WTC11 (cell line): ENCODE measurements at regions not wholly inside any gene's neighbourhood (a gene's known extent, or its start where the extent isn't known, plus 50 kb on each side); places are given as distances from the start of the nearest gene placed in this dataset.

ENCODE experiments used
- ATAC-seq: fragments of 200-7000 bp; cut with Tn5 transposase; 2 replicates; pipeline ENCODE4 v1.10.0; 2021; ENCODE audit warnings: mild to moderate bottlenecking, moderate library complexity
- CTCF ChIA-PET: fragments of 300-600 bp; sonication (Branson Sonifier 250); formaldehyde crosslinking; loops from one replicate; lab custom pipeline; 2021; ENCODE audit warnings: antibody characterized with exemption; lab: Charles Lee
- POLR2A ChIA-PET: fragments of 350-600 bp; sonication (Branson Sonifier 250); formaldehyde crosslinking; loops from one replicate; lab custom pipeline; 2021; ENCODE audit warnings: antibody characterized with exemption; lab: Charles Lee
- DNase-seq: peaks from one replicate; pipeline ENCODE4 v3.0.0; 2021; ENCODE audit warnings: low spot score
- H3K27ac Mint-ChIP-seq: 2 replicates; pipeline ENCODE4 v1.8.0; 2021; ENCODE audit warnings: mixed read lengths
- H3K27me3 Mint-ChIP-seq: 2 replicates; pipeline ENCODE4 v1.8.0; 2021; ENCODE audit warnings: low read depth, mild to moderate bottlenecking, moderate library complexity, mixed read lengths
- H3K36me3 Mint-ChIP-seq: 2 replicates; pipeline ENCODE4 v1.8.0; 2021; ENCODE audit warnings: mixed read lengths
- H3K4me1 Mint-ChIP-seq: 2 replicates; pipeline ENCODE4 v1.8.0; 2022; ENCODE audit warnings: mixed read lengths
- H3K4me3 Mint-ChIP-seq: 2 replicates; pipeline ENCODE4 v1.8.0; 2021; ENCODE audit warnings: mild to moderate bottlenecking, moderate library complexity, mixed read lengths
- H3K9me3 Mint-ChIP-seq: 2 replicates; pipeline ENCODE4 v1.8.0; 2021; ENCODE audit warnings: mixed read lengths
- ATF3 ChIP-seq: sonication (generic); formaldehyde crosslinking; conservative IDR thresholded peaks from 2 replicates; pipeline ENCODE4 v1.8.1; 2022; ENCODE audit warnings: mild to moderate bottlenecking, missing genetic modification reagents
- CREB1 ChIP-seq: sonication (generic); formaldehyde crosslinking; IDR thresholded peaks from 2 replicates; pipeline ENCODE4 v1.8.0; 2023; ENCODE audit warnings: mild to moderate bottlenecking, missing genetic modification reagents
- ERG ChIP-seq: fragments of 250-450 bp; sonication (Bioruptor Pico); IDR thresholded peaks from 2 replicates; pipeline ENCODE4 v1.8.0; 2021; ENCODE audit warnings: mild to moderate bottlenecking
- GABPB1 ChIP-seq: sonication (generic); formaldehyde crosslinking; IDR thresholded peaks from 2 replicates; pipeline ENCODE4 v1.8.1; 2023; ENCODE audit warnings: mild to moderate bottlenecking, missing genetic modification reagents
- HMGA2 ChIP-seq: fragments of 250-450 bp; sonication (Bioruptor Pico); IDR thresholded peaks from 2 replicates; pipeline ENCODE4 v1.4.0; 2021; ENCODE audit warnings: mild to moderate bottlenecking, moderate library complexity
- MAX ChIP-seq: sonication (generic); formaldehyde crosslinking; IDR thresholded peaks from 2 replicates; pipeline ENCODE4 v1.8.0; 2022; ENCODE audit warnings: mild to moderate bottlenecking, missing genetic modification reagents
- NFE2L1 ChIP-seq: sonication (generic); formaldehyde crosslinking; IDR thresholded peaks from 2 replicates; pipeline ENCODE4 v1.8.1; 2023; ENCODE audit warnings: missing genetic modification reagents
- PRRX2 ChIP-seq: fragments of 250-450 bp; sonication (Bioruptor Pico); IDR thresholded peaks from 2 replicates; pipeline ENCODE4 v1.8.0; 2021; ENCODE audit warnings: mild to moderate bottlenecking
- RORB ChIP-seq: fragments of 250-450 bp; sonication (Bioruptor Pico); IDR thresholded peaks from 2 replicates; pipeline ENCODE4 v1.9.0; 2021; ENCODE audit warnings: mild to moderate bottlenecking
- SOX15 ChIP-seq: fragments of 250-450 bp; sonication (Bioruptor Pico); IDR thresholded peaks from 2 replicates; pipeline ENCODE4 v1.9.0; 2021; ENCODE audit warnings: mild to moderate bottlenecking
- TP53 ChIP-seq: sonication (generic); formaldehyde crosslinking; IDR thresholded peaks from 2 replicates; pipeline ENCODE4 v1.8.1; 2023; ENCODE audit warnings: mild to moderate bottlenecking, missing genetic modification reagents
- ZBTB43 ChIP-seq: sonication (generic); formaldehyde crosslinking; IDR thresholded peaks from 2 replicates; pipeline ENCODE4 v1.8.1; 2023; ENCODE audit warnings: mild to moderate bottlenecking, missing genetic modification reagents
- ZNF317 ChIP-seq: sonication (generic); formaldehyde crosslinking; IDR thresholded peaks from 2 replicates; pipeline ENCODE4 v1.8.1; 2023; ENCODE audit warnings: low read depth, mild to moderate bottlenecking, moderate library complexity, missing genetic modification reagents, borderline replicate concordance
- ZNF423 ChIP-seq: fragments of 250-450 bp; sonication (Bioruptor Pico); IDR thresholded peaks from 2 replicates; pipeline ENCODE4 v2.1.2; 2022; ENCODE audit warnings: mild to moderate bottlenecking, moderate library complexity
- ZNF512 ChIP-seq: sonication (generic); formaldehyde crosslinking; IDR thresholded peaks from 2 replicates; pipeline ENCODE4 v1.8.1; 2022; ENCODE audit warnings: missing genetic modification reagents, borderline replicate concordance
- ZNF671 ChIP-seq: fragments of 250-450 bp; sonication (Bioruptor Pico); IDR thresholded peaks from 2 replicates; pipeline ENCODE4 v1.8.0; 2021; ENCODE audit warnings: mild to moderate bottlenecking
- ZSCAN18 ChIP-seq: fragments of 250-450 bp; sonication (Bioruptor Pico); IDR thresholded peaks from 2 replicates; pipeline ENCODE4 v2.1.2; 2022; ENCODE audit warnings: mild to moderate bottlenecking, moderate library complexity
- TF ChIP-seq, protein P1 (sequence below): fragments of 200-600 bp; IDR thresholded peaks from 2 replicates; pipeline ENCODE4 v1.8.0; 2022; ENCODE audit warnings: antibody characterized with exemption
- TF ChIP-seq, protein P2 (sequence below): sonication (generic); formaldehyde crosslinking; IDR thresholded peaks from 2 replicates; pipeline ENCODE4 v1.8.1; 2023; ENCODE audit warnings: mild to moderate bottlenecking, missing genetic modification reagents, borderline replicate concordance
- TF ChIP-seq, protein P3 (sequence below): sonication (generic); formaldehyde crosslinking; IDR thresholded peaks from 2 replicates; pipeline ENCODE4 v1.8.1; 2023; ENCODE audit warnings: mild to moderate bottlenecking, missing genetic modification reagents, moderate library complexity

DNA sequence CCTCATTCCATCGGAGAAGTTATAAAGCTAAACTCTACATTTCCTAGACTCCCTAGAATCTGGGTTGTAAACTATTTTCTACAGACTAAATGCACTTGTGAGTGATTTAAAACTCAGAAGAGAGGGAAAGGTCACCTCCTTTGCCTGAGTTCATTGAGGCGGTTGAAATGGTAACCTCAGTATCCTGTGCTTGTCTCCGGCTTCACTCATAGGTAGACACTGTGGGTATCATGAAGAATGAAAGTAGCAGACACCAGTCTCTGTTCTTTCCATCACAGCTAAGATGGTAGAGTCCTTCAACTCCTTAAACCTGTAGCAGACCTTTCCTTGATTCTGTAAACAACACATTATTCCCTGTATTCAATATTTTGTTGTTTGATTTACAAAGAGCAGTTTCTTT, 291.3 kb upstream of the ANKRD50 start:
- peaks cover 12% of the 10 kb centered on the region for H3K36me3 Mint-ChIP-seq
- DNase-seq, result no peak
- no peak overlapping the region for H3K4me3 Mint-ChIP-seq
- H3K27ac Mint-ChIP-seq, result no peak overlapping the region
- peaks cover 8% of the 10 kb centered on the region for H3K4me1 Mint-ChIP-seq
- H3K9me3 Mint-ChIP-seq, result peaks cover 16% of the 10 kb centered on the region
- ChIA-PET POLR2A (no interaction called here), CTCF (no interaction called here)
- H3K27me3 Mint-ChIP-seq, result no peaks in the 10 kb centered on the region
- ATAC-seq, result no peak
- TF ChIP-seq RORB (CRISPR knock-in tag) (no peak), MAX (CRISPR knock-in tag) (no peak), TP53 (no peak), PRRX2 (CRISPR knock-in tag) (no peak), ZBTB43 (CRISPR knock-in tag) (no peak), ERG (CRISPR knock-in tag) (no peak), SOX15 (CRISPR knock-in tag) (no peak), ZNF512 (no peak), ZSCAN18 (CRISPR knock-in tag) (no peak), ZNF317 (no peak)
- TF ChIP-seq, protein P1, sequence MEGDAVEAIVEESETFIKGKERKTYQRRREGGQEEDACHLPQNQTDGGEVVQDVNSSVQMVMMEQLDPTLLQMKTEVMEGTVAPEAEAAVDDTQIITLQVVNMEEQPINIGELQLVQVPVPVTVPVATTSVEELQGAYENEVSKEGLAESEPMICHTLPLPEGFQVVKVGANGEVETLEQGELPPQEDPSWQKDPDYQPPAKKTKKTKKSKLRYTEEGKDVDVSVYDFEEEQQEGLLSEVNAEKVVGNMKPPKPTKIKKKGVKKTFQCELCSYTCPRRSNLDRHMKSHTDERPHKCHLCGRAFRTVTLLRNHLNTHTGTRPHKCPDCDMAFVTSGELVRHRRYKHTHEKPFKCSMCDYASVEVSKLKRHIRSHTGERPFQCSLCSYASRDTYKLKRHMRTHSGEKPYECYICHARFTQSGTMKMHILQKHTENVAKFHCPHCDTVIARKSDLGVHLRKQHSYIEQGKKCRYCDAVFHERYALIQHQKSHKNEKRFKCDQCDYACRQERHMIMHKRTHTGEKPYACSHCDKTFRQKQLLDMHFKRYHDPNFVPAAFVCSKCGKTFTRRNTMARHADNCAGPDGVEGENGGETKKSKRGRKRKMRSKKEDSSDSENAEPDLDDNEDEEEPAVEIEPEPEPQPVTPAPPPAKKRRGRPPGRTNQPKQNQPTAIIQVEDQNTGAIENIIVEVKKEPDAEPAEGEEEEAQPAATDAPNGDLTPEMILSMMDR, result no peak

DNA sequence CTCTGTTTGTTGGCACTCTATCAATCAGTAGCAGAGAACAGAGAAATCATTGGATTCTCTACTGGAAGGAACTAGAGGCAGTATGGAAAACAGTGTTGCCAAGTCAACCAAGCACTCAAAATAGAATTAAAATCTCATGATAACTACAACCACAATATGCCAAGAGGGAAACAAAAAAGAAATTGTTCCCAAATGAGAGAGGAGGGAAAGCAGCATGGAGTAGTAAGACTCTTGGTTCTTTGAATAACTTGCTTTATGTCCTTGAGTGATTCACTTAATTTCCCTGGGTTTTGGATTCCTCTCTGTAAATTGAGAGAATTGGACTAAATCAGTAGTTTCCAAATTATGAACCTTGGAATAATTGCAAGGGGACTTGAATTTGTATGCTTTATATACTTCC, 285.5 kb upstream of the ANKRD50 start:
- no peak overlapping the region for H3K27ac Mint-ChIP-seq
- ATAC-seq (no peak), DNase-seq (no peak)
- H3K4me3 Mint-ChIP-seq, result no peak overlapping the region
- H3K27me3 Mint-ChIP-seq, result no peaks in the 10 kb centered on the region
- ChIA-PET POLR2A (no interaction called here), CTCF (no interaction called here)
- H3K9me3 Mint-ChIP-seq, result no peaks in the 10 kb centered on the region
- H3K36me3 Mint-ChIP-seq, result no peaks in the 10 kb centered on the region
- H3K4me1 Mint-ChIP-seq, result no peaks in the 10 kb centered on the region
- no peak for TF ChIP-seq MAX (CRISPR knock-in tag)
- TF ChIP-seq, protein P2, sequence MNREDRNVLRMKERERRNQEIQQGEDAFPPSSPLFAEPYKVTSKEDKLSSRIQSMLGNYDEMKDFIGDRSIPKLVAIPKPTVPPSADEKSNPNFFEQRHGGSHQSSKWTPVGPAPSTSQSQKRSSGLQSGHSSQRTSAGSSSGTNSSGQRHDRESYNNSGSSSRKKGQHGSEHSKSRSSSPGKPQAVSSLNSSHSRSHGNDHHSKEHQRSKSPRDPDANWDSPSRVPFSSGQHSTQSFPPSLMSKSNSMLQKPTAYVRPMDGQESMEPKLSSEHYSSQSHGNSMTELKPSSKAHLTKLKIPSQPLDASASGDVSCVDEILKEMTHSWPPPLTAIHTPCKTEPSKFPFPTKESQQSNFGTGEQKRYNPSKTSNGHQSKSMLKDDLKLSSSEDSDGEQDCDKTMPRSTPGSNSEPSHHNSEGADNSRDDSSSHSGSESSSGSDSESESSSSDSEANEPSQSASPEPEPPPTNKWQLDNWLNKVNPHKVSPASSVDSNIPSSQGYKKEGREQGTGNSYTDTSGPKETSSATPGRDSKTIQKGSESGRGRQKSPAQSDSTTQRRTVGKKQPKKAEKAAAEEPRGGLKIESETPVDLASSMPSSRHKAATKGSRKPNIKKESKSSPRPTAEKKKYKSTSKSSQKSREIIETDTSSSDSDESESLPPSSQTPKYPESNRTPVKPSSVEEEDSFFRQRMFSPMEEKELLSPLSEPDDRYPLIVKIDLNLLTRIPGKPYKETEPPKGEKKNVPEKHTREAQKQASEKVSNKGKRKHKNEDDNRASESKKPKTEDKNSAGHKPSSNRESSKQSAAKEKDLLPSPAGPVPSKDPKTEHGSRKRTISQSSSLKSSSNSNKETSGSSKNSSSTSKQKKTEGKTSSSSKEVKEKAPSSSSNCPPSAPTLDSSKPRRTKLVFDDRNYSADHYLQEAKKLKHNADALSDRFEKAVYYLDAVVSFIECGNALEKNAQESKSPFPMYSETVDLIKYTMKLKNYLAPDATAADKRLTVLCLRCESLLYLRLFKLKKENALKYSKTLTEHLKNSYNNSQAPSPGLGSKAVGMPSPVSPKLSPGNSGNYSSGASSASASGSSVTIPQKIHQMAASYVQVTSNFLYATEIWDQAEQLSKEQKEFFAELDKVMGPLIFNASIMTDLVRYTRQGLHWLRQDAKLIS (CRISPR knock-in tag), result no peak
- no peak for TF ChIP-seq HMGA2 (CRISPR knock-in tag)
- no peak for TF ChIP-seq ATF3 (CRISPR knock-in tag)
- TF ChIP-seq, protein P1, result no peak
- TF ChIP-seq, protein P3, sequence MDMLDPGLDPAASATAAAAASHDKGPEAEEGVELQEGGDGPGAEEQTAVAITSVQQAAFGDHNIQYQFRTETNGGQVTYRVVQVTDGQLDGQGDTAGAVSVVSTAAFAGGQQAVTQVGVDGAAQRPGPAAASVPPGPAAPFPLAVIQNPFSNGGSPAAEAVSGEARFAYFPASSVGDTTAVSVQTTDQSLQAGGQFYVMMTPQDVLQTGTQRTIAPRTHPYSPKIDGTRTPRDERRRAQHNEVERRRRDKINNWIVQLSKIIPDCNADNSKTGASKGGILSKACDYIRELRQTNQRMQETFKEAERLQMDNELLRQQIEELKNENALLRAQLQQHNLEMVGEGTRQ, result no peak
- no peak for TF ChIP-seq NFE2L1
- TF ChIP-seq ZNF423, result no peak
- TF ChIP-seq GABPB1 (CRISPR knock-in tag), result no peak
- TF ChIP-seq ZNF671 (CRISPR knock-in tag), result no peak
- TF ChIP-seq SOX15 (CRISPR knock-in tag), result no peak
- TF ChIP-seq CREB1 (CRISPR knock-in tag), result no peak
